ENCODE measurements at regions not wholly inside any gene's neighbourhood (a gene's known extent, or its start where the extent isn't known, plus 50 kb on each side); places are given as distances from the start of the nearest gene placed in this dataset.

DNA sequence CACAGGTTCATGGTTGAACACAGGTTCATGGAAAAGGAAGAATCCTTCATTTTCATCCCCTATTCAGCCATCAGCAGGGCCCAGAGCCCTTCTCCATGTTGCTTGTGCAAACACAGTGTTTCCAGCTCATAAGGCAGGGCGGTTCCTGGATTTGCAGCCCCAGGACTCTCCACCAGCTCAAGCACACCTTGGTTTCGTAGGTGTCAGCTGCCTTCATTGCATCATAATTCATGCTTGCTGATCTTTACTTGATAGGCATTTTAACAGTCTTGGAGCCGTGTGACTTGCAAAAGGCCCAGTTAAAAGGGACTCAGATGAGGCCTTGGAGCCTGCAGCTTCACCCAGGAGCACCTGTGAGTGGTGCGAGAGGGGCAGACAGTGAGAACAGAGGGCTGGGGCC, 318.1 kb upstream of the B3GAT1 start (continued):
- no peak for TF ChIP-seq ZNF416 (CRISPR knock-in tag; IDR thresholded peaks at IDR 0.05)
- TF ChIP-seq, protein P1, sequence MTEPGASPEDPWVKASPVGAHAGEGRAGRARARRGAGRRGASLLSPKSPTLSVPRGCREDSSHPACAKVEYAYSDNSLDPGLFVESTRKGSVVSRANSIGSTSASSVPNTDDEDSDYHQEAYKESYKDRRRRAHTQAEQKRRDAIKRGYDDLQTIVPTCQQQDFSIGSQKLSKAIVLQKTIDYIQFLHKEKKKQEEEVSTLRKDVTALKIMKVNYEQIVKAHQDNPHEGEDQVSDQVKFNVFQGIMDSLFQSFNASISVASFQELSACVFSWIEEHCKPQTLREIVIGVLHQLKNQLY (CRISPR knock-in tag; IDR thresholded peaks at IDR 0.05), result no peak

DNA sequence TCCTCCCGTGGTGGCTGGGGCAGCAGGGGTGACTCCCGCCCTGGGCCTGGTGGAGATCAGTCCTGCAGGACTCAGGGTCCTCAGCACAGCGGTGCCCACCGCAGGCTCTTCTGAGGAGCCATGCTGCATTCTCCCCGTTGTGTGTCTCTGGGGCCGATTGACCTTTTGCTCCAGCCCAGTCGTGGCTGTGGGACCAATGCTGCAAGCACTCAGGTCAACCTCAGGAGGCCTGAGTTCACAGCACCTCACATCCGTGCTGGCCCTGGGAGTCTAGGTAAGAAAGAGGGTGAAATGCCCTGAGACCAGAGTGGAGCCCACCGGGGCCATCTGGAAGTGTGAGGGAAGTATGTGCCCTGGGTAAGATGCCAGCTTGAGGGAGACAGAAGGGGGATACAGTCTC, 316.1 kb upstream of the B3GAT1 start:
- ATAC-seq (no peak), DNase-seq (ENCODE audit: low spot score) (no peak)
- no peak overlapping the region for H3K4me3 Mint-ChIP-seq
- H3K9me3 Mint-ChIP-seq, result peaks cover 3% of the 10 kb centered on the region
- ChIA-PET CTCF (no interaction called here), POLR2A (no interaction called here)
- peaks cover 43% of the 10 kb centered on the region for H3K4me1 Mint-ChIP-seq
- H3K27ac Mint-ChIP-seq, result no peak overlapping the region
- H3K36me3 Mint-ChIP-seq, result no peaks in the 10 kb centered on the region; the same call in none of the 2 replicates
- peaks cover 12% of the 10 kb centered on the region for H3K27me3 Mint-ChIP-seq (ENCODE audit: low read depth)
- TF ChIP-seq GTF2I (CRISPR knock-in tag; conservative IDR thresholded peaks at IDR 0.05), result no peak
- no peak for TF ChIP-seq SMAD4 (CRISPR knock-in tag; IDR thresholded peaks at IDR 0.05)
- TF ChIP-seq, protein P2, sequence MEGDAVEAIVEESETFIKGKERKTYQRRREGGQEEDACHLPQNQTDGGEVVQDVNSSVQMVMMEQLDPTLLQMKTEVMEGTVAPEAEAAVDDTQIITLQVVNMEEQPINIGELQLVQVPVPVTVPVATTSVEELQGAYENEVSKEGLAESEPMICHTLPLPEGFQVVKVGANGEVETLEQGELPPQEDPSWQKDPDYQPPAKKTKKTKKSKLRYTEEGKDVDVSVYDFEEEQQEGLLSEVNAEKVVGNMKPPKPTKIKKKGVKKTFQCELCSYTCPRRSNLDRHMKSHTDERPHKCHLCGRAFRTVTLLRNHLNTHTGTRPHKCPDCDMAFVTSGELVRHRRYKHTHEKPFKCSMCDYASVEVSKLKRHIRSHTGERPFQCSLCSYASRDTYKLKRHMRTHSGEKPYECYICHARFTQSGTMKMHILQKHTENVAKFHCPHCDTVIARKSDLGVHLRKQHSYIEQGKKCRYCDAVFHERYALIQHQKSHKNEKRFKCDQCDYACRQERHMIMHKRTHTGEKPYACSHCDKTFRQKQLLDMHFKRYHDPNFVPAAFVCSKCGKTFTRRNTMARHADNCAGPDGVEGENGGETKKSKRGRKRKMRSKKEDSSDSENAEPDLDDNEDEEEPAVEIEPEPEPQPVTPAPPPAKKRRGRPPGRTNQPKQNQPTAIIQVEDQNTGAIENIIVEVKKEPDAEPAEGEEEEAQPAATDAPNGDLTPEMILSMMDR (IDR thresholded peaks at IDR 0.05), result no peak
- no peak for TF ChIP-seq ZNF232 (CRISPR knock-in tag; IDR thresholded peaks at IDR 0.05)
- TF ChIP-seq, protein P3, sequence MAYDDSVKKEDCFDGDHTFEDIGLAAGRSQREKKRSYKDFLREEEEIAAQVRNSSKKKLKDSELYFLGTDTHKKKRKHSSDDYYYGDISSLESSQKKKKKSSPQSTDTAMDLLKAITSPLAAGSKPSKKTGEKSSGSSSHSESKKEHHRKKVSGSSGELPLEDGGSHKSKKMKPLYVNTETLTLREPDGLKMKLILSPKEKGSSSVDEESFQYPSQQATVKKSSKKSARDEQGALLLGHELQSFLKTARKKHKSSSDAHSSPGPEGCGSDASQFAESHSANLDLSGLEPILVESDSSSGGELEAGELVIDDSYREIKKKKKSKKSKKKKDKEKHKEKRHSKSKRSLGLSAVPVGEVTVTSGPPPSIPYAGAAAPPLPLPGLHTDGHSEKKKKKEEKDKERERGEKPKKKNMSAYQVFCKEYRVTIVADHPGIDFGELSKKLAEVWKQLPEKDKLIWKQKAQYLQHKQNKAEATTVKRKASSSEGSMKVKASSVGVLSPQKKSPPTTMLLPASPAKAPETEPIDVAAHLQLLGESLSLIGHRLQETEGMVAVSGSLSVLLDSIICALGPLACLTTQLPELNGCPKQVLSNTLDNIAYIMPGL (CRISPR knock-in tag; IDR thresholded peaks at IDR 0.05), result no peak
- TF ChIP-seq ZNF121 (CRISPR knock-in tag; IDR thresholded peaks at IDR 0.05), result no peak

DNA sequence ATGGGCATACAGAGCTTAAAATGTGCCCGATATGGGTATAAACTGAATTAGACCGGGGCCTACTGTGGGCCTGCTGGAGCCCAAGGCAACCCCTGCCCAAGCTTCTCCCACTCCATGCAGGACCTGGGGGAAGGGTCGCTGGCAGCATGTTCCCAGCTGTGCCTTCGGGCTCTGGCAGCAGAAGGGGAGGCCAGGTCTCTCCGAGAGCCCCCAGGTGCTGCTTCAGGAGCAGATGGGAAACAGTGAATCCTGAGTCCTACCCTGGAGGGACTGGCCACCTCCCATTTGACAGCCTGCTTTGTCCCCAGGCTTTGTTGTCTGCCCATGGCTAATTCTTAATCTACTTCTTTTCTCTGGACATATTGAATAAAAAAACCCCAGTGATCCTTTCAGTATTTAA, 315.6 kb upstream of the B3GAT1 start:
- POLR2A ChIA-PET, result interaction anchor here (0.6 kb wide), 1 partner anchor 174 kb away, joined by 3 read pairs; no protein-coding TSS in a partner anchor
- H3K27me3 Mint-ChIP-seq (ENCODE audit: low read depth), result peaks cover 6% of the 10 kb centered on the region
- no peak for DNase-seq (ENCODE audit: low spot score)
- H3K4me1 Mint-ChIP-seq, result peaks cover 40% of the 10 kb centered on the region
- CTCF ChIA-PET, result interaction anchor here (0.6 to 0.9 kb wide), 2 partner anchors 41 to 94 kb away, joined by 3 to 6 read pairs; no protein-coding TSS in a partner anchor
- H3K4me3 Mint-ChIP-seq, result no peak overlapping the region
- ATAC-seq, result no peak
- no peaks in the 10 kb centered on the region; the same call in none of the 2 replicates for H3K36me3 Mint-ChIP-seq
- no peaks in the 10 kb centered on the region for H3K9me3 Mint-ChIP-seq
- no peak overlapping the region for H3K27ac Mint-ChIP-seq
- TF ChIP-seq SOX15 (CRISPR knock-in tag; IDR thresholded peaks at IDR 0.05) (no peak), ZNF416 (CRISPR knock-in tag; IDR thresholded peaks at IDR 0.05) (no peak), FOXK1 (CRISPR knock-in tag; IDR thresholded peaks at IDR 0.05) (no peak), SP1 (CRISPR knock-in tag; conservative IDR thresholded peaks at IDR 0.05) (no peak), NR3C1 (CRISPR knock-in tag; conservative IDR thresholded peaks at IDR 0.05; ENCODE audit: low read depth) (no peak), TP53 (CRISPR knock-in tag; IDR thresholded peaks at IDR 0.05) (no peak), TEAD4 (CRISPR knock-in tag; IDR thresholded peaks at IDR 0.05) (no peak), OVOL2 (CRISPR knock-in tag; IDR thresholded peaks at IDR 0.05; ENCODE audit: borderline replicate concordance) (no peak), MYBL2 (CRISPR knock-in tag; IDR thresholded peaks at IDR 0.05) (no peak), FOXP1 (CRISPR knock-in tag; IDR thresholded peaks at IDR 0.05; ENCODE audit: borderline replicate concordance) (no peak)
- TF ChIP-seq, protein P4, sequence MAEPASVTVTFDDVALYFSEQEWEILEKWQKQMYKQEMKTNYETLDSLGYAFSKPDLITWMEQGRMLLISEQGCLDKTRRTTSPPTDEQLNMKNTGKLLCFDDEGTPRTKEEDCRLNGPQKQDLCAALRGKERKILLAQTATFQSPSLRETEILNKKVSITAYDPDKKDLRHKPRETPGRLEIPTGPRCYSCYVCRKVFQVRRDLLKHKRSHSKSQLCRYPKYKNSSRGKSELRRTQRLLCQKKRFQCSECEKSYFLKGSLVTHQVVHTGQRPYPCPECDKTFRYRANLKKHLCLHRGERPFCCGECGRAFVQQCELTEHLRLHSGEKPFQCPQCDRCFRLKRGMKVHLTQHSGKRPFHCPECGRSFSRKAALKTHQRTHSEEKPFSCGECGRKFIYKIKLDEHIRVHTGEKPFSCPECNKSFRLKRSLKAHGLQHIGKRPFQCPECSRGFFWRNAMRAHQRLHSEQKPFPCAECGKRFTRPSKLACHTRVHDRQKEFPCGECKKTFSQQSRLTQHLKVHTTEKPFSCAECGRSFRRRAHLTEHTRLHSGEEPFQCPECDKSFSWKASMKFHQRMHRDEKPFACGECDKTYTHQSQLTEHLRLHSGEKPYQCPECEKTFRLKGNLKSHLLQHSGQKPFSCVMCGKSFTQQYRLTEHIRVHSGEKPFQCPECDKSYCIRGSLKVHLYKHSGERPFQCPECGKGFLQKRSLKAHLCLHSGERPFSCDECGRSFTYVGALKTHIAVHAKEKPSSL (CRISPR knock-in tag; conservative IDR thresholded peaks at IDR 0.05), result no peak
- TF ChIP-seq, protein P5, sequence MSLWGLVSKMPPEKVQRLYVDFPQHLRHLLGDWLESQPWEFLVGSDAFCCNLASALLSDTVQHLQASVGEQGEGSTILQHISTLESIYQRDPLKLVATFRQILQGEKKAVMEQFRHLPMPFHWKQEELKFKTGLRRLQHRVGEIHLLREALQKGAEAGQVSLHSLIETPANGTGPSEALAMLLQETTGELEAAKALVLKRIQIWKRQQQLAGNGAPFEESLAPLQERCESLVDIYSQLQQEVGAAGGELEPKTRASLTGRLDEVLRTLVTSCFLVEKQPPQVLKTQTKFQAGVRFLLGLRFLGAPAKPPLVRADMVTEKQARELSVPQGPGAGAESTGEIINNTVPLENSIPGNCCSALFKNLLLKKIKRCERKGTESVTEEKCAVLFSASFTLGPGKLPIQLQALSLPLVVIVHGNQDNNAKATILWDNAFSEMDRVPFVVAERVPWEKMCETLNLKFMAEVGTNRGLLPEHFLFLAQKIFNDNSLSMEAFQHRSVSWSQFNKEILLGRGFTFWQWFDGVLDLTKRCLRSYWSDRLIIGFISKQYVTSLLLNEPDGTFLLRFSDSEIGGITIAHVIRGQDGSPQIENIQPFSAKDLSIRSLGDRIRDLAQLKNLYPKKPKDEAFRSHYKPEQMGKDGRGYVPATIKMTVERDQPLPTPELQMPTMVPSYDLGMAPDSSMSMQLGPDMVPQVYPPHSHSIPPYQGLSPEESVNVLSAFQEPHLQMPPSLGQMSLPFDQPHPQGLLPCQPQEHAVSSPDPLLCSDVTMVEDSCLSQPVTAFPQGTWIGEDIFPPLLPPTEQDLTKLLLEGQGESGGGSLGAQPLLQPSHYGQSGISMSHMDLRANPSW (CRISPR knock-in tag; conservative IDR thresholded peaks at IDR 0.05; ENCODE audit: low read depth), result no peak
- TF ChIP-seq, protein P6, sequence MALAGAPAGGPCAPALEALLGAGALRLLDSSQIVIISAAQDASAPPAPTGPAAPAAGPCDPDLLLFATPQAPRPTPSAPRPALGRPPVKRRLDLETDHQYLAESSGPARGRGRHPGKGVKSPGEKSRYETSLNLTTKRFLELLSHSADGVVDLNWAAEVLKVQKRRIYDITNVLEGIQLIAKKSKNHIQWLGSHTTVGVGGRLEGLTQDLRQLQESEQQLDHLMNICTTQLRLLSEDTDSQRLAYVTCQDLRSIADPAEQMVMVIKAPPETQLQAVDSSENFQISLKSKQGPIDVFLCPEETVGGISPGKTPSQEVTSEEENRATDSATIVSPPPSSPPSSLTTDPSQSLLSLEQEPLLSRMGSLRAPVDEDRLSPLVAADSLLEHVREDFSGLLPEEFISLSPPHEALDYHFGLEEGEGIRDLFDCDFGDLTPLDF (CRISPR knock-in tag; IDR thresholded peaks at IDR 0.05), result no peak

Measured in WTC11 (cell line).